GM10248 (cell line): ENCODE measurements at regions not wholly inside any gene's neighbourhood (a gene's known extent, or its start where the extent isn't known, plus 50 kb on each side); places are given as distances from the start of the nearest gene placed in this dataset.

ENCODE experiments used
- CTCF ChIA-PET: fragments of 300-600 bp; sonication (Branson Sonifier 250); formaldehyde crosslinking; extraction: SDS; loops from one replicate; lab custom pipeline; 2021; ENCODE audit warnings: antibody characterized with exemption; lab: Yijun Ruan, JAX
- POLR2A ChIA-PET: fragments of 350-650 bp; sonication (Branson Sonifier 250); formaldehyde crosslinking; extraction: SDS; loops from one replicate; lab custom pipeline; 2020; ENCODE audit warnings: antibody characterized with exemption; lab: Yijun Ruan, JAX
- DNase-seq: peaks from one replicate; pipeline ENCODE4 v3.0.0; 2012; ENCODE audit errors: extremely low spot score
- CTCF ChIP-seq: IDR thresholded peaks from 2 replicates; pipeline ENCODE4 v1.5.1; 2012; ENCODE audit warnings: mild to moderate bottlenecking, low read depth; ENCODE audit errors: extremely low read depth, missing control alignments, control extremely low read depth

- ChIA-PET CTCF (no interaction called here), POLR2A (no interaction called here)
- DNase-seq: no peak
- TF ChIP-seq CTCF: no peak
These were observed 164.6 kb upstream of the MEF2C start for GRCh38 chr5:89047571-89047970.

- ChIA-PET POLR2A (no interaction called here), CTCF (interaction anchor here (1.4 to 1.9 kb wide), 2 partner anchors 12 to 27 kb away, joined by 4 to 5 read pairs; no protein-coding TSS in a partner anchor)
- TF ChIP-seq CTCF: no peak
- no peak for DNase-seq
These were observed 162.2 kb upstream of the MEF2C start for GRCh38 chr5:89045216-89045615.

GRCh38 chr5:89044674-89045200, 161.8 kb upstream of the MEF2C start:
- no peak for TF ChIP-seq CTCF
- DNase-seq: no peak
- ChIA-PET CTCF (no interaction called here), POLR2A (no interaction called here)

GRCh38 chr5:89043676-89044075, 160.7 kb upstream of the MEF2C start:
- ChIA-PET CTCF (interaction anchor here (1.0 to 2.3 kb wide), 6 partner anchors 9 to 28 kb away, joined by 3 to 5 read pairs (median 4); no protein-coding TSS in a partner anchor), POLR2A (no interaction called here)
- peak; percentile 9 for DNase-seq
- TF ChIP-seq CTCF: no peak

DNA sequence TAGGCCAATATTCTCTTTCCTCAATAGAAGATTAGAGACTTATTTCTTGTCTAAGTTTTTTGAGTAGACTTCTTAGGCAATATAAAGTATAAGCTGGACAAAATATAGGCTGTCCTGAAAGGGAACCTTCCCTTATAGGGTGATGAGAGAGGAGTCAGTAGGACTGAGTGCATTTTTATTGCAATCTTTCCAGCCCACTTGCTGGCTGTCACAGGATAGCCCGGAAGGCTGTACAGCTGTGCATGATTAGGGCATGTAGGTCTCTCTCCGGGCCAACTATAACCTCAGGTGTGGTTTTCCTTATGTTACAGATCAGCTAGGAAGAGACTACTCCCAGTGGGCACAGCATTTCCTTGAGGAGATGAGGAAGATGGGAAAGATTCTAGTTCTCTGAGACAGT, 159.8 kb upstream of the MEF2C start:
- ChIA-PET POLR2A (no interaction called here), CTCF (interaction anchor here (1.0 to 2.3 kb wide), 4 partner anchors 11 to 28 kb away, joined by 3 to 5 read pairs (median 4); no protein-coding TSS in a partner anchor)
- TF ChIP-seq CTCF: no peak
- no peak for DNase-seq

GRCh38 chr5:89041976-89042375, 159.0 kb upstream of the MEF2C start:
- no peak for DNase-seq
- ChIA-PET POLR2A (no interaction called here), CTCF (interaction anchor here (1.1 to 2.3 kb wide), 3 partner anchors 9 to 12 kb away, joined by 3 to 7 read pairs (median 5); no protein-coding TSS in a partner anchor)
- TF ChIP-seq CTCF: no peak
